K562 (cell line): ENCODE measurements at regions not wholly inside any gene's neighbourhood (a gene's known extent, or its start where the extent isn't known, plus 50 kb on each side); places are given as distances from the start of the nearest gene placed in this dataset.

Source experiments
- ATAC-seq: fragments of 200-7000 bp; cut with Tn5 transposase; 3 replicates; pipeline ENCODE4 v1.9.1; 2020; ENCODE audit warnings: moderate library complexity
- BruUV-seq: library from RNA; stranded (reverse); fragments of 400-500 nt; replicated peaks from 2 replicates; lab custom pipeline; 2021; lab: Mats Ljungman, UMichigan
- CTCF ChIA-PET: fragments of 300-600 bp; formaldehyde crosslinking; extraction: SDS; loops from one replicate; lab custom pipeline; 2021; ENCODE audit warnings: low intra/inter-chr PET ratio; lab: Yijun Ruan, JAX
- POLR2A ChIA-PET: fragments of 300-600, 350-650 bp; sonication (Branson Sonifier 250); formaldehyde crosslinking; extraction: SDS; loops from one replicate; lab custom pipeline; 2021; ENCODE audit warnings: antibody characterized with exemption, inconsistent platforms; lab: Yijun Ruan, JAX
- DNase-seq, 4 experiments: peaks; one replicate each; pipeline versions ENCODE4 v3.0.0 to v3.0.0-alpha.2; 2011 to 2018; ENCODE audit warnings: low spot score in 3 of 4, mixed read lengths in 3 of 4; ENCODE audit errors: extremely low read depth in 1 of 4
- FAIRE-seq: peaks from 2 replicates; lab custom pipeline; 2011; peaks lifted over from hg19 to GRCh38; lab: Jason Lieb, UNC
- H2AFZ ChIP-seq: 2 replicates; pipeline ENCODE4 v1.6.0; 2011; ENCODE audit warnings: low read depth, low read length, control low read depth, inconsistent platforms
- H3K27ac ChIP-seq: fragments of 200-600 bp; 3 replicates; pipeline ENCODE4 v1.8.0; 2011; ENCODE audit warnings: low read depth, mild to moderate bottlenecking, control low read depth, inconsistent platforms, low read length, moderate library complexity, mixed read lengths; ENCODE audit errors: extremely low read depth
- H3K27me3 ChIP-seq, 2 experiments: fragments of 300-600 bp in 1 of 2; 2 replicates in 1 of 2; 3 replicates in 1 of 2; pipeline versions ENCODE4 v1.6.0 to v1.8.0; 2011; ENCODE audit warnings: inconsistent platforms in 2 of 2, low read length in 2 of 2, mild to moderate bottlenecking in 1 of 2, mixed read lengths in 1 of 2, moderate library complexity in 1 of 2; ENCODE audit not compliant: control insufficient read depth in 2 of 2, insufficient read depth in 2 of 2
- H3K36me3 ChIP-seq: fragments of 300-600 bp; 3 replicates; pipeline ENCODE4 v1.8.0; 2011; ENCODE audit warnings: mild to moderate bottlenecking, low read length, inconsistent platforms; ENCODE audit not compliant: control insufficient read depth, insufficient read depth
- H3K4me1 ChIP-seq, 2 experiments: fragments of 200-600 bp in 1 of 2; replicated peaks in 1 of 2; 2 replicates in 1 of 2; 3 replicates in 1 of 2; pipeline versions ENCODE4 v1.5.1 to v1.8.0; 2011; ENCODE audit warnings: inconsistent platforms in 2 of 2, low read length in 2 of 2, mild to moderate bottlenecking in 1 of 2, mixed read lengths in 1 of 2, moderate library complexity in 1 of 2; ENCODE audit not compliant: control insufficient read depth in 2 of 2, insufficient read depth in 2 of 2
- H3K4me2 ChIP-seq: 2 replicates; pipeline ENCODE4 v1.6.1; 2011; ENCODE audit warnings: low read length, control low read depth, inconsistent platforms, mixed read lengths; ENCODE audit not compliant: insufficient read depth
- H3K4me3 ChIP-seq: fragments of 200-600 bp; sonication (generic), shearing (Covaris generic); 2 replicates; pipeline ENCODE4 v1.5.1; 2016; ENCODE audit warnings: control low read depth, inconsistent platforms
- H3K79me2 ChIP-seq: fragments of 200-600 bp; 3 replicates; pipeline ENCODE4 v1.8.0; 2011; ENCODE audit warnings: low read length, inconsistent platforms; ENCODE audit not compliant: control insufficient read depth, insufficient read depth
- H3K9ac ChIP-seq, 2 experiments: 2 replicates each; pipeline versions ENCODE4 v1.6.0 to v1.6.1; 2011; ENCODE audit warnings: low read depth in 2 of 2, low read length in 2 of 2, control low read depth in 1 of 2, inconsistent platforms in 1 of 2, mild to moderate bottlenecking in 1 of 2, mixed read lengths in 1 of 2; ENCODE audit not compliant: insufficient read depth in 1 of 2
- H3K9me1 ChIP-seq: one replicate; pipeline ENCODE4 v1.6.0; 2011; ENCODE audit warnings: inconsistent platforms, mild to moderate bottlenecking, low read length, moderate library complexity; ENCODE audit not compliant: control insufficient read depth, insufficient read depth
- H3K9me3 ChIP-seq: replicated peaks from 2 replicates; pipeline ENCODE4 v1.5.1; 2011; ENCODE audit warnings: low read depth, low read length, inconsistent platforms; ENCODE audit not compliant: control insufficient read depth, insufficient read depth
- H4K20me1 ChIP-seq: replicated peaks from 2 replicates; pipeline ENCODE4 v1.6.1; 2011; ENCODE audit warnings: low read length, inconsistent platforms, mixed read lengths; ENCODE audit not compliant: control insufficient read depth, insufficient read depth
- FOXK2 ChIP-seq, 2 experiments: fragments of 450-650 bp; IDR thresholded peaks in 1 of 2; conservative IDR thresholded peaks in 1 of 2; 2 replicates each; pipeline ENCODE4 v1.6.1; 2016; ENCODE audit warnings: low read depth in 2 of 2, mild to moderate bottlenecking in 1 of 2
- HCFC1 ChIP-seq: IDR thresholded peaks from 2 replicates; pipeline ENCODE4 v1.6.1; 2012; ENCODE audit warnings: low read depth, low read length, improper control_type of control experiment
- MYBL2 ChIP-seq, 2 experiments: fragments of 450-650 bp in 1 of 2; sonication (generic) in 1 of 2; formaldehyde crosslinking in 1 of 2; IDR thresholded peaks; 2 replicates each; pipeline versions ENCODE4 v1.6.1 to v1.8.1; 2017 to 2022; ENCODE audit warnings: borderline replicate concordance in 1 of 2, inconsistent platforms in 1 of 2, low read depth in 1 of 2, mild to moderate bottlenecking in 1 of 2, missing genetic modification reagents in 1 of 2, moderate library complexity in 1 of 2
- PREB ChIP-seq: sonication (generic); formaldehyde crosslinking; IDR thresholded peaks from 2 replicates; pipeline ENCODE4 v1.8.1; 2023; ENCODE audit warnings: mild to moderate bottlenecking, missing genetic modification reagents
- SNIP1 ChIP-seq: fragments of 450-650 bp; IDR thresholded peaks from 2 replicates; pipeline ENCODE4 v1.7.1; 2017; ENCODE audit warnings: low read depth, mild to moderate bottlenecking
- VEZF1 ChIP-seq: fragments of 200-800 bp; sonication (Bioruptor generic); IDR thresholded peaks from 2 replicates; pipeline ENCODE4 v1.6.1; 2017; ENCODE audit warnings: missing genetic modification characterization, missing compliant biosample characterization
- WGBS: fragments of 100-300 bp; shearing (Covaris generic); methylation state at CpG from one replicate; pipeline ENCODE4 v1.1.6; 2016; ENCODE audit warnings: low coverage, mixed read lengths; ENCODE audit not compliant: insufficient coverage; ENCODE audit errors: missing lambda C conversion rate; 5-methylcytosine and 5-hydroxymethylcytosine counted together
- in situ Hi-C: fragments of 300-500 bp; cut with MboI; formaldehyde crosslinking; loops from 4 replicates; pipeline ENCODE4 v1.15.0; 2018; ENCODE audit warnings: inconsistent platforms, mixed read lengths
- intact Hi-C: fragments of 100-400 bp; cut with micrococcal nuclease; formaldehyde crosslinking; loops from 2 replicates; pipeline ENCODE4 v1.14.2; 2022

GRCh38 chr3:174465177-174465576, 394.0 kb upstream of the NAALADL2 start:
- H3K9me3 ChIP-seq = no peaks in the 10 kb centered on the region
- no peak overlapping the region for H3K9ac ChIP-seq
- in situ Hi-C loops (no loop called here), intact Hi-C loops (no loop called here)
- POLR2A ChIA-PET = no interaction called here
- H3K27me3 ChIP-seq = no peaks in the 10 kb centered on the region
- H3K79me2 ChIP-seq = no peaks in the 10 kb centered on the region
- BruUV-seq = no TSS peak
- H4K20me1 ChIP-seq = no peaks in the 10 kb centered on the region
- H3K27ac ChIP-seq = no peak overlapping the region
- no peak for DNase-seq
- FAIRE-seq = no peak
- WGBS = 0% methylated on average over 3 of the region's 3 CpGs
- no peak for TF ChIP-seq HCFC1
- TF ChIP-seq MYBL2 (IDR thresholded peaks at IDR 0.05; ENCODE audit: low read depth) = no peak
- no peak for TF ChIP-seq MYBL2 (CRISPR knock-in tag; IDR thresholded peaks at IDR 0.05; ENCODE audit: borderline replicate concordance)
- TF ChIP-seq PREB = no peak
- no peak for TF ChIP-seq SNIP1
- no peak for TF ChIP-seq FOXK2 (conservative IDR thresholded peaks at IDR 0.05 in 1 of 2, IDR thresholded peaks at IDR 0.05 in 1 of 2; ENCODE audit: low read depth in 2 of 2)
- TF ChIP-seq VEZF1 (CRISPR knock-in tag) = no peak
- TF ChIP-seq, all 486 proteins: peak for 0
- CTCF ChIA-PET = no interaction called here
- Histone ChIP-seq H3K4me2 (no peak overlapping the region), H3K36me3 (no peaks in the 10 kb centered on the region), H3K4me3 (no peak overlapping the region), H3K4me1 (no peaks in the 10 kb centered on the region), H3K9me1 (no peaks in the 10 kb centered on the region), H2AFZ (no peak overlapping the region)
- no peak for ATAC-seq
